C4-2B (cell line): ENCODE measurements at regions not wholly inside any gene's neighbourhood (a gene's known extent, or its start where the extent isn't known, plus 50 kb on each side); places are given as distances from the start of the nearest gene placed in this dataset.
"Not testable (repeated sequence)": the region's sequence is repeated elsewhere in the genome, so short reads cannot be mapped to it uniquely, and the experiment has no call there.

ENCODE experiments used
- CTCF ChIP-seq: fragments of 450-650 bp; conservative IDR thresholded peaks from 2 replicates; pipeline ENCODE4 v1.5.1; 2017; ENCODE audit warnings: mild to moderate bottlenecking
- ZFX ChIP-seq: fragments of 450-650 bp; IDR thresholded peaks from 2 replicates; pipeline ENCODE4 v1.6.1; 2017

- TF ChIP-seq CTCF, ZFX: not testable (repeated sequence)
Measured at GRCh38 chr11:98424773-98425172, 596.0 kb upstream of the CNTN5 start.
